Vagina (tissue), 2 donors: ENCODE measurements at regions not wholly inside any gene's neighbourhood (a gene's known extent, or its start where the extent isn't known, plus 50 kb on each side); places are given as distances from the start of the nearest gene placed in this dataset.

Source experiments
- POLR2A ChIP-seq, 2 donors: fragments of 450-650 bp; IDR thresholded peaks; one replicate each; pipeline ENCODE4 v1.6.1; 2017; ENCODE audit warnings: antibody characterized with exemption in 2 of 2, mild to moderate bottlenecking in 2 of 2, moderate library complexity in 2 of 2
- POLR2AphosphoS5 ChIP-seq, 2 donors: sonication (generic); formaldehyde crosslinking; IDR thresholded peaks; one replicate each; pipeline ENCODE4 v1.9.0; 2017; ENCODE audit warnings: antibody characterized with exemption in 2 of 2, mild to moderate bottlenecking in 2 of 2, low read depth in 1 of 2; ENCODE audit not compliant: insufficient read depth in 1 of 2
- TF ChIP-seq, protein P1 (sequence below), 3 experiments: fragments of 450-650 bp in 2 of 3; fragments of 200-600 bp in 1 of 3; sonication (generic) in 1 of 3; IDR thresholded peaks; one replicate each; pipeline ENCODE4 v1.5.1; 2017 to 2019; ENCODE audit warnings: antibody characterized with exemption in 3 of 3, mild to moderate bottlenecking in 2 of 3, moderate library complexity in 2 of 3

DNA sequence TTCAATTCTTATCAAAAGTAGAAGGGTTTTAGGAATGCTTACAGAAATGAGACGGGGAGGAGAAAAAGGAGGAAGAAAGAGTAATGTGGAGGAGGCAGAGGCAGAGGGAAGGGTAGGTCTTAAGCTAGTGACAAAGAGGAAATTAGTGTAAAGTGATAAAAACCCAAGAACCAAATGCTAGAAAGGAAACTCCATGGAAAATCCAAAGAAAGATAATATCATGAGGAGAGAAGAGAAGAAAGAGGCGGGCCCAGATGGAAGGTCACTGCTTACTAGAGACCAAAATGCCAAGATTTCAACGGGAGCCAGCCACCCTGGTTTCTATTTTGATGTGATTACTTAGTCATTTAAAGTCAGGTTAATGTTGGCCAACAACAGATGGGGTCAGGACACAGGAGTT is 68.6 kb upstream of the IL12B start:
- TF ChIP-seq POLR2A (IDR thresholded peaks at IDR 0.05) (no peak), POLR2AphosphoS5 (IDR thresholded peaks at IDR 0.05; ENCODE audit: insufficient read depth in 1 of 2, low read depth in 1 of 2) (no peak)
- TF ChIP-seq, protein P1, sequence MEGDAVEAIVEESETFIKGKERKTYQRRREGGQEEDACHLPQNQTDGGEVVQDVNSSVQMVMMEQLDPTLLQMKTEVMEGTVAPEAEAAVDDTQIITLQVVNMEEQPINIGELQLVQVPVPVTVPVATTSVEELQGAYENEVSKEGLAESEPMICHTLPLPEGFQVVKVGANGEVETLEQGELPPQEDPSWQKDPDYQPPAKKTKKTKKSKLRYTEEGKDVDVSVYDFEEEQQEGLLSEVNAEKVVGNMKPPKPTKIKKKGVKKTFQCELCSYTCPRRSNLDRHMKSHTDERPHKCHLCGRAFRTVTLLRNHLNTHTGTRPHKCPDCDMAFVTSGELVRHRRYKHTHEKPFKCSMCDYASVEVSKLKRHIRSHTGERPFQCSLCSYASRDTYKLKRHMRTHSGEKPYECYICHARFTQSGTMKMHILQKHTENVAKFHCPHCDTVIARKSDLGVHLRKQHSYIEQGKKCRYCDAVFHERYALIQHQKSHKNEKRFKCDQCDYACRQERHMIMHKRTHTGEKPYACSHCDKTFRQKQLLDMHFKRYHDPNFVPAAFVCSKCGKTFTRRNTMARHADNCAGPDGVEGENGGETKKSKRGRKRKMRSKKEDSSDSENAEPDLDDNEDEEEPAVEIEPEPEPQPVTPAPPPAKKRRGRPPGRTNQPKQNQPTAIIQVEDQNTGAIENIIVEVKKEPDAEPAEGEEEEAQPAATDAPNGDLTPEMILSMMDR (IDR thresholded peaks at IDR 0.05), result no peak
